ENCODE measurements at regions not wholly inside any gene's neighbourhood (a gene's known extent, or its start where the extent isn't known, plus 50 kb on each side); places are given as distances from the start of the nearest gene placed in this dataset.

DNA sequence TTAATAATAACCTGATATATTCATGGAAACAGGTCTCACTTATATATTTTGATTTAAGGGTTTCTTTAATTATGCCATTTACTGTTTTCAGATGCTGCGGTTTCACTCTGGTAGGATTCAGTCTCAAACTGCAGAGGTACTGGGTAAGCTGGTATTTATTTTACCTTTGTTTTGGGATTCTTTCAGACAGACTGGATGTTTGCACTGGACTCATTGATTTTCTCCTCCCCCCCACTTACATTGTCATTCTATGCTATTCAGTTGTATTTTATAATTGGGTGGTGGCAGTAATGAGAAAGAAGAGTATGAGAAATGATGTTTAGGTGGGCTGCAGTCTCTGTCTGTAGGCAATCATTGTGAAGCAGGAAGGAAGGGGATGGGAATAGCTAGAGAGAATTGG, 155.6 kb downstream of the AQP4 start:
- no peak for DNase-seq (ENCODE audit: low spot score)
- no peak overlapping the region for H3K27ac ChIP-seq
- ChIA-PET CTCF (no interaction called here), POLR2A (ENCODE audit: low non-redundant PET) (no interaction called here)
- TF ChIP-seq, protein P1, sequence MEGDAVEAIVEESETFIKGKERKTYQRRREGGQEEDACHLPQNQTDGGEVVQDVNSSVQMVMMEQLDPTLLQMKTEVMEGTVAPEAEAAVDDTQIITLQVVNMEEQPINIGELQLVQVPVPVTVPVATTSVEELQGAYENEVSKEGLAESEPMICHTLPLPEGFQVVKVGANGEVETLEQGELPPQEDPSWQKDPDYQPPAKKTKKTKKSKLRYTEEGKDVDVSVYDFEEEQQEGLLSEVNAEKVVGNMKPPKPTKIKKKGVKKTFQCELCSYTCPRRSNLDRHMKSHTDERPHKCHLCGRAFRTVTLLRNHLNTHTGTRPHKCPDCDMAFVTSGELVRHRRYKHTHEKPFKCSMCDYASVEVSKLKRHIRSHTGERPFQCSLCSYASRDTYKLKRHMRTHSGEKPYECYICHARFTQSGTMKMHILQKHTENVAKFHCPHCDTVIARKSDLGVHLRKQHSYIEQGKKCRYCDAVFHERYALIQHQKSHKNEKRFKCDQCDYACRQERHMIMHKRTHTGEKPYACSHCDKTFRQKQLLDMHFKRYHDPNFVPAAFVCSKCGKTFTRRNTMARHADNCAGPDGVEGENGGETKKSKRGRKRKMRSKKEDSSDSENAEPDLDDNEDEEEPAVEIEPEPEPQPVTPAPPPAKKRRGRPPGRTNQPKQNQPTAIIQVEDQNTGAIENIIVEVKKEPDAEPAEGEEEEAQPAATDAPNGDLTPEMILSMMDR (conservative IDR thresholded peaks at IDR 0.05; ENCODE audit: low read depth), result no peak

DNA sequence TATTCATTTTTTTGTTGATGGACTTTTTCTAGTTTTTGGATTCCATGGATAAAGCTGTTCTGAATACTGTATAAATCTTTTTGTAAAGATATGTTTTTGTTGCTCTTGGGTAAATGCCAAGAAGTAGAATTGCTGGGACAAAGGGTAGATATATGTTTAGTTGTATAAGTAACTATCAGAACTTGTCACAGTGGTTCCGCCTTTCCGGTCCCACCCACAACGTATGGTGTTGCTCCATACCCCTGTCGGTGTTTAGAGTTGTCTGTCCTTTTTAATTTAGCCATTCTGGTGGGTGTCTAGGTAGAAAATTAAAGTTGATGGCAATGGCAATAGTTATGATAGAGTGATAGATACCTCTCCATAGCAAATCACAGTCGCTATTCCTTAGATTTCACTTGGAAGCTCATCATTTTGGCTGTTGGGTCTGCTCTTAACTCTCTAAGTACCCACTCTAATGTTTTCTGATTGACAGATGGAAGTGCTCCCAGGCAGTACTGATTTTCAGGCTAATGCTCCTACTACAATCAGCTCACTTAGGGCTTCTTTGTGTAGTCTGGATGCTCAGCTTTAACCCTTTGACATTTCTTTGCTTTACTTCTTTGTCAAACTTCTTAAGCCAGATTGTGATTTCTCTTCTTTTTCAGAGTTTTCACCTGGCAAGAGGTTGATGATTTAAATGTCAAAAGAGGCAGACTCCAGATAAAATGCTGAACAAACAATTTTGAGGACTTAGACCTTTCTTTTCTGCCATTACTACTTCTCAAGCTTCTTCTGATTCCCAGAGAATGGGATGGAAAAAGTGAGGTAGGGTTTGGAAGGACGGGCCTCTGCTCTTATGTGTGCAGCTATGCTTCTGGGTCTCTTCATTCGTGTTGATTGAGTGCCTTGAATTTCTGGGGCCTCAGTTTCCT, 156.4 kb downstream of the AQP4 start:
- CTCF ChIA-PET, result interaction anchor here (0.6 to 0.7 kb wide), 2 partner anchors 41 to 46 kb away, joined by 3 to 4 read pairs; no protein-coding TSS in a partner anchor
- POLR2A ChIA-PET (ENCODE audit: low non-redundant PET), result no interaction called here

DNA sequence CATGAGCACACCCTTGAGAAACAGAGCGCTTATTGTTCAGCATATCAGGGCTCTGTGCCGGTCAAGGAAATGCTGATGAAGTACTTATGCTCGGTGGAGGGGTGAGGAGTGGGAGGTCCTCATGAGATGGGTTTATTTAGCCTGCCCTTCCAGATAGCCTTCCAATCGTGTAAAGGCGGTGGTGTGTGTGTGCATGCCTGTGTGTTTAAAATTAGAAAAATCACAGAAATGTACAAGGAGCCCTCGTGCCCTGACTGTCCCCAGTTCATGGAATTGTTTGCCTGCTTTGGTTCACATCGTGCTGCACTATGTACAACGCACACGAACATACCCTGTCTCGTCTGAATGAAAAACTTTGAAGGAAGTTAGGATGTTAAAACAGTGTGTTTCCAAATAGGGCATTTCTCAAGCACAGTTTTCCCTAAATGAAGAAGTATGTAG, 158.6 kb downstream of the AQP4 start:
- H3K27ac ChIP-seq, result no peak overlapping the region
- TF ChIP-seq, protein P1 (conservative IDR thresholded peaks at IDR 0.05; ENCODE audit: low read depth), result no peak
- DNase-seq (ENCODE audit: low spot score), result no peak
- POLR2A ChIA-PET (ENCODE audit: low non-redundant PET), result no interaction called here
- CTCF ChIA-PET, result no interaction called here

More for the DNA sequence above, 156.4 kb downstream of the AQP4 start:
- H3K27ac ChIP-seq, result no peak overlapping the region
- TF ChIP-seq, protein P1 (conservative IDR thresholded peaks at IDR 0.05; ENCODE audit: low read depth), result no peak
- no peak for DNase-seq (ENCODE audit: low spot score)

DNA sequence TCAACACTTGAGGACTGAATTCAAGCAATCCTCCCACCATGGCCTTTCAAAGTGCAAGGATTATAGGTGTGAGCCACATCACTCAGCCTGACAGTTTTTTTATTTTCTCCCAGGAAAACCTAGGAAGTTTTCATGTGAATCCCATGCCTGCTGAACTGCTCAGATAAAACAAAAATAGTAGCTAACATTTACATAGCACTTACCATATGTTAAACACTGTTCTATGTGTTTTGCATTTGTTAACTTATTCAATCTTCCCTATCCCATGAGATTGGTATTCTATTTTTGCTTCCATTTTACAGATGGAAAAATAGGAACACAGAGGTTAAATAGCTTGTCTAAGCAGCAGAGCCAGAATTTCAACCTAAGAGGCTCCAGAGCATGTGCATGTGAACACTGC, 157.4 kb upstream of the KCTD1 start:
- DNase-seq (ENCODE audit: low spot score), result no peak
- TF ChIP-seq, protein P1 (conservative IDR thresholded peaks at IDR 0.05; ENCODE audit: low read depth), result no peak
- CTCF ChIA-PET, result no interaction called here
- POLR2A ChIA-PET (ENCODE audit: low non-redundant PET), result no interaction called here
- H3K27ac ChIP-seq, result no peak overlapping the region

GRCh38 chr18:26703170-26703930, 155.0 kb upstream of the KCTD1 start:
- no peak for DNase-seq (ENCODE audit: low spot score)
- ChIA-PET POLR2A (ENCODE audit: low non-redundant PET) (no interaction called here), CTCF (no interaction called here)
- H3K27ac ChIP-seq, result no peak overlapping the region
- TF ChIP-seq, protein P1 (conservative IDR thresholded peaks at IDR 0.05; ENCODE audit: low read depth), result no peak

- CTCF ChIA-PET, result no interaction called here
- no peak for DNase-seq (ENCODE audit: low spot score)
- TF ChIP-seq, protein P1 (conservative IDR thresholded peaks at IDR 0.05; ENCODE audit: low read depth), result no peak
- POLR2A ChIA-PET (ENCODE audit: low non-redundant PET), result no interaction called here
- H3K27ac ChIP-seq, result no peak overlapping the region
Observed at GRCh38 chr18:26702086-26702485, 153.7 kb upstream of the KCTD1 start.
